Gastroesophageal sphincter (tissue), 3 donors: ENCODE measurements at regions not wholly inside any gene's neighbourhood (a gene's known extent, or its start where the extent isn't known, plus 50 kb on each side); places are given as distances from the start of the nearest gene placed in this dataset.

Experiments
- POLR2AphosphoS5 ChIP-seq: sonication (generic); formaldehyde crosslinking; IDR thresholded peaks from one replicate; pipeline ENCODE4 v1.6.1; 2017; ENCODE audit warnings: antibody characterized with exemption
- TF ChIP-seq, protein P1 (sequence below), 4 experiments: fragments of 200-600 bp in 2 of 4; fragments of 450-650 bp in 2 of 4; sonication (generic) in 1 of 4; IDR thresholded peaks; one replicate each; pipeline ENCODE4 v1.5.1; 2017 to 2019; ENCODE audit warnings: antibody characterized with exemption in 4 of 4, mild to moderate bottlenecking in 2 of 4, moderate library complexity in 2 of 4

DNA sequence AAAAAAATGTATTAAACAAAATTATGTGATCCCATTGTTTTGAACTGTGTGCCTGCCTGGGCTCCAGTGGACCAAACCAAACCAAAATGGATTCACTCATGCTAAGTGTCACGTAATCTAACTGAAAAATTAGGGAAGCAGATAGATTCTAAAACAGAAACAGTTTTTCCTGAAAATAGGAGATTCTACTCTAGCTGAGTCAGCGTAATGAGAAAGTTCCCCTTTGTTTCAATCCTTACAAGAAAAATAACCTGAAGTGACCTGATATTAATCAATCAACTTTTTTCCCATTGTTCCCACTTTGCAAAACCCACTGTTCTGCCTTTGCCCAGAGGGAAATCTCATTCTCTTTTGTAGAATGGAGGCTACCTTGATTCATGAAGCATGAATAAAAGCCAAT, 682.4 kb upstream of the CDH10 start:
- TF ChIP-seq, protein P1, sequence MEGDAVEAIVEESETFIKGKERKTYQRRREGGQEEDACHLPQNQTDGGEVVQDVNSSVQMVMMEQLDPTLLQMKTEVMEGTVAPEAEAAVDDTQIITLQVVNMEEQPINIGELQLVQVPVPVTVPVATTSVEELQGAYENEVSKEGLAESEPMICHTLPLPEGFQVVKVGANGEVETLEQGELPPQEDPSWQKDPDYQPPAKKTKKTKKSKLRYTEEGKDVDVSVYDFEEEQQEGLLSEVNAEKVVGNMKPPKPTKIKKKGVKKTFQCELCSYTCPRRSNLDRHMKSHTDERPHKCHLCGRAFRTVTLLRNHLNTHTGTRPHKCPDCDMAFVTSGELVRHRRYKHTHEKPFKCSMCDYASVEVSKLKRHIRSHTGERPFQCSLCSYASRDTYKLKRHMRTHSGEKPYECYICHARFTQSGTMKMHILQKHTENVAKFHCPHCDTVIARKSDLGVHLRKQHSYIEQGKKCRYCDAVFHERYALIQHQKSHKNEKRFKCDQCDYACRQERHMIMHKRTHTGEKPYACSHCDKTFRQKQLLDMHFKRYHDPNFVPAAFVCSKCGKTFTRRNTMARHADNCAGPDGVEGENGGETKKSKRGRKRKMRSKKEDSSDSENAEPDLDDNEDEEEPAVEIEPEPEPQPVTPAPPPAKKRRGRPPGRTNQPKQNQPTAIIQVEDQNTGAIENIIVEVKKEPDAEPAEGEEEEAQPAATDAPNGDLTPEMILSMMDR (IDR thresholded peaks at IDR 0.05): no peak
- no peak for TF ChIP-seq POLR2AphosphoS5
